Stimulated activated CD8-positive, alpha-beta memory T cell treated with anti-CD3 and anti-CD28 coated beads, Interleukin-7, amount 100 ng/mL, for 48 hours (primary cell): ENCODE measurements at regions not wholly inside any gene's neighbourhood (a gene's known extent, or its start where the extent isn't known, plus 50 kb on each side); places are given as distances from the start of the nearest gene placed in this dataset.
"Not testable (repeated sequence)": the region's sequence is repeated elsewhere in the genome, so short reads cannot be mapped to it uniquely, and the experiment has no call there.

Experiments
- DNase-seq, 2 donors: peaks; one replicate each; pipeline ENCODE4 v3.0.0-alpha.2; 2020; ENCODE audit warnings: low read depth in 1 of 2; ENCODE audit errors: extremely low read depth in 1 of 2

DNA sequence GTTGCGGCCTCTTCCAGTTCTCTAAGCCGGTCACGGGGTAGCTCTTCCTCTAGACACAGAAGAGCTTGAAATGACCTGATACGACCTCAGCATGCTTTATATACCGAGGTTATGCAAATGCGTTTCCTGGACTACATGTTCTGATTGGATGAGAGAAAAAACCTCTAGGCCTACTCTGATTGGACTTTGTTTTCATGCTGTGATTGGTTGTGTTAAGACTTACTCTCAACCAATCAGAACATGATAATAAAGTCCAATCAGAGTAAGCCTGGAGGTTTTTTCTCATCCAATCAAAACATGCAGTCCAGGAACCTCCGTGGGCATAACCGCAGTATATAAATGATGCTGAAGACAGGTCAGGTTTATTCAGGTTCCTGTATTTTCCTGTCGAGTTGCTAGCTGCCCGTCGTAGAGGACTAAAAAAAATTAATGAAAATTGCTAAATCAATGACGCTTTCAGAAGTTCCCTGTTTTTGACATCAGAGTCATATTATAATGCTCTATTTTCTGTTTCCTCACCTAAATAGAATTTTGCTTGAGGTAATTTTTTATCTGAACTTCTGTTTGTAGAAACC, 177.4 kb downstream of the POTEB3 start:
- no peak for DNase-seq

DNA sequence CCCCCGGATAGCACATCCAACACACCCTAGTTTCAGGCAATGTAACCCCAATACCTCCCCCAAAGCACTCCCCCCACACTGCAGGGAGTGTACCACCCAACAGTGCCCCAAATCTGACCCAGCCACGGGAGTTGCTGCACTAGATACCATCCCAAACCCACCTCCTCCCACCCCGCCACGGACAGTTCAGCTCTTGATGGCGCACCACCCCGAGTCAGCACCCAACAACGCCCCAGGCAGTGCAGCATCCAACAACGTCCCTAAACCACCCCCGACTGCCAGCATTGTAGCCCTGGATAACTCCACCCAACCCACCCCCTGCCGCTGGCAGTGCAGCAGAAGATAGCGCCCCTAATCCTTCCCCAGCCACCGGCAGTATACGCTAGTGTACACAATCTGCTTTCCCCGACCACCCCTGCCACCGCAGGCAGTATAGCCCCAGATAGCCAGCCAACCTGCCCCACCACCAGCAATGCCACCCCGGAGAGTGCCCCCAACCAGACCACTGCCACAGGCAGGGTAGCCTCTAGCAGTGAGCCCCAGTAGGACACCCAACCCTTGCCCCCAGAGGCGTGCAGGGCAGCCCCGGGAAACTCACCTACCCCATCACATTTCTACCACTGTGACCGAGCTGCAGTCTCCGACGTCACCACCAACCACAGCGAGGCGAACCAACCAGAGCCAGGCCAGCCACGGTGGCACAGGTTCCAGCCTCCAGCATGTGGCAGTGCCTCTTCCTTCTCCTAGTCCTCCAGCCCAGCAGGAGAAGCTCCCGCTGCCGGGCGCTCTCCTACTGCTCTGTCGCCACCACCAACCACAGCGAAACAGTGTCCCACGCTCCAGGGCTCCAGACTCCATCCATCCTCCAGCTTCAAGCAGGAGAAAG, 178.1 kb downstream of the POTEB3 start:
- no peak for DNase-seq

DNA sequence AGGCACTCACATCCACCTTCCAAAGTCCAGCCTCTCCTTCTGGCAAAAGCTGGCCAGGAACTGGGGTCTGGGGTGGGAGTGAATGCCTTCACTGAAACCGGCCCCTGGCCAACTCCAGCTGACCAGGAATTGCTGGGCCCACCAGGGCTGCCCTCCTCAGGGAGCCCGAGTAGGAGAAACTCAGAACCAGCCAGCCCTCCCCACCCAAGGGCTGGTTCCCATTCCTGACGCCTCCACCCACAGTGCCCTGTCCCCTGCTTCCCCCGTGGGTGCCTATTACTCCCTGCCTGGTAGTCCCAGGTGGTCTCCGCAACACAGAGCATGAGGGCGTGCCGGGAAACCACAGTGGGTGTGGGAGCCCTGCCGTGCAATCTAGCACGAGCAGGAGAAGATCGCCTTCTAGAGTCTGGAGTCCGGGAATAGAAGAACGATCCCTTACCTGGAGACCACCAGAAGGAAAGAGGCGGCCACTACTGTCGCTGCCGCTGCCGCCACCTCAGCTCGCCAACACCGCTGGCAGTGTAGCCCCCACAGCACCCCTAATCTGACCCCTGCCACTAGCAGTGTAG, 178.8 kb downstream of the POTEB3 start:
- DNase-seq: no peak

DNA sequence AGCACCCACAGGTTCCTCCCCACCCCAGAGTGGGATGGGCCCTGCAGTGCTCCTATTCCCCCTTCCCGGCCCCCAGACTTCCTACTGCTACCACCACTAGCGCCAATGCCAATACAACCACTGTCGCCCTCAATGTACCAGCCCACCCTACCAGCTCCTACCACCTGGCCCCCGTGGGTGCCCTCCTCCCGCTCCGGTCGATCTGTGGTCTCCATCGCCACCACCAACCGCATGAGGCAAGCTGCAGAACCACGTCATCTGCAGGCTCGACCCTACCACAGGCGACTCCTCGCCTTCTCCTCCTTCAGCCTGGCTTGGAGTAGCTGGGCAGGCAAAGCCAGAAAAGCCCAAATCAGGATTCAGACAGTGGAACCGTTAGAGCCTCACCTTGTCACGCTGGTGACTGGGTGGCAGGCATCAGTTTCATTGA, 179.3 kb downstream of the POTEB3 start:
- no peak for DNase-seq

DNA sequence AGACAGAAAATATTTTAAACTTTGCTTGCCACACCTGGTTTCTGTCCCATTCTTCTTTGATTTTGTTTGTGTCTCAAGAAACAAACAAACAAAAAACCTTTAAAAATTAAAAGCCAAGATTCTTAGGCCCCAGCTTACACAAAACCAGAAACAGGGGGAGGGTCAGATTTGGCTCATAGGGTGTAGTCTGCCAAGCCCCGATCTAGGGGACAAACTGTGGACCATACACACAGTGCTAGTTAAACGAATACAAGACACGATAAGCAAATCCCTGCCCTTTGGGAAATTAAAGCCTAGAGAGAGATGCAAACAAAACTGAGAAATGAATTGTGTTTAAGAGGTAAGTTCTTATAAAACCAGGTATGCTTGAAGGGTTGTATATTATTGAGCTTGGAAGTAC, 181.7 kb downstream of the POTEB3 start:
- not testable (repeated sequence) for DNase-seq

DNA sequence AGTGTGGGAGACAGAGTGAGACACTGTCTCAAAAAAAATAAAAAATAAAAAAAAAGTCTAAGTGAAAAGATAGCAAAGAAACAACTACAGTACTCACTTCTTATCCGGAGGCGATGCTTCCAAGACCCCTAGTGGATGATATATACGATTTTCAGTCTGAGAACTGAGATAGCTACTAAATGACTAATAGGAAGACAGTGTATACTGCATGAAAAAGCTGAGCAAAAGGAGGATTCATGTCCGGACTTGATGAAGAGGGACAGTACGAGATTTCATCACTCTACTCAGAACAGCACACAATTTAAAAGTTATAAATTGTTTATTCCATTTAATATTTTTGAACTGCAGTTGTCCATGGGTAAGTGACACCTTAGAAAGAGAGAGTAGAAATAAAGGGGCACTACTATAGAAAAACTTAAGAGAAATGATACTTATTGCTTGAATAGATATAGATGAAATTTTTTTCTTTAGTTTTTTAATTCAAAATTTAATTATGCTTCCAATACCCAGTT, 190.7 kb downstream of the POTEB3 start:
- not testable (repeated sequence) for DNase-seq
